ENCODE measurements at regions not wholly inside any gene's neighbourhood (a gene's known extent, or its start where the extent isn't known, plus 50 kb on each side); places are given as distances from the start of the nearest gene placed in this dataset.

GRCh38 chr9:75743855-75744254 is 146.6 kb upstream of the PCSK5 start:
- TF ChIP-seq GATA2 (IDR thresholded peaks at IDR 0.05; ENCODE audit: low read depth, low read length) = no peak
- no peak for TF ChIP-seq GATA3 (IDR thresholded peaks at IDR 0.05; ENCODE audit: low read depth, low read length)

Measured in SH-SY5Y (cell line).